ENCODE measurements at regions not wholly inside any gene's neighbourhood (a gene's known extent, or its start where the extent isn't known, plus 50 kb on each side); places are given as distances from the start of the nearest gene placed in this dataset.

DNA sequence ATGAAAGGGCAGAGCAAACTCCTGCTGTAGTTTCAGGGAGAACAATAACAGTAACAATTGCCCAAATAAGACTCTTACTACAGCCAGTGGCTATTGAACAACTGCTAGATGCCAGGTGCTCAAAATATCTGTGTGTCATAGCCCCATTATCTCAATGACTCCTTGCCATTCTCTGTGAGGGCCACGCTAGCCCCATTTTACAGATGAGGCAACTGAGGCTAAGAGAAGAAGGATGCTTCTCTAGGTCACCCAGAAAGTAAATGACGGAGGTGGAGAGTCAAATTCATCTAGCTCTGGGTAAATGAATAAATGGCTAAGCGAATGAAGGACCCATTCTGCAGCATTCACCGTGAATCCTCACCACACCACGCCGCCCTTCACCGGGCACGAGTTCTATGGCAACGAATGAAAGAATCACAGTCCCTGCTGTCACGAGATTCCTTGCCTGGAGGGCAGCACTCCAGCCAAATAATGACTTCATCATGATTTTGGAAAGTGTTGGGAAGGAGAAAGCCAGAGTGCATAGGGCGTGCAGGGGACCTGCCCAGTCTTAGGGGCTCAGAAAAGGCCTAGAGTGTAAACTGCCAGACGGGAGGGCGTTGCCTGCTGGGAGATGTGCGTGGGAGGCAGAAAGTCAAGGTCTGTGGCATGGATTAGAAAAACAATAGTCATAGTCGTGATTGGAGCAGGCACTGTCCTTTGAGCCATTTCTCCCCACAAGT, 147.2 kb downstream of the C9orf50 start:
- no peak for DNase-seq (ENCODE audit: low read depth in 2 of 2)

DNA sequence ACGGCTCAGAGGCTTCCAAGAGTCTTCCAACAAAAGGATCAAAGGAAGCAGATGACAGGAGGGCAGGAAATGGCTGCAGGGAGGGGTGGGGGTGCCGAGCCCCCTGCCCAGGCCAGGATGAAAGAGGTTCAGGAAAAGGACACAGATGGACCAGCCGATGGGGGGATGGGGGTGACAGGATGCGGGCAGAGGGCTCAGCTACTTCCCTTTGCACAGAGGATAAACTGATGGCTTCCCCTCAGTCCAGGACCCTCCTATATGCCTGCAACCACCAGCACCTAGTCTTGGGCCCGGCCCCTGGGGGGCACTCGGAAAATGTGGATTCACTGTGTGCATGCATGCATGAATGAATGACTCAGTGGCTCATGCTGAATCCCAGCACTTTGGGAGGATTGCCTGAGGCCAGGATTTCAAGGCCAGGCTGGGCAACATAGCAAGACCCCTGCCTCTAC, 148.2 kb downstream of the C9orf50 start:
- DNase-seq (ENCODE audit: low read depth in 2 of 2), result no peak

DNA sequence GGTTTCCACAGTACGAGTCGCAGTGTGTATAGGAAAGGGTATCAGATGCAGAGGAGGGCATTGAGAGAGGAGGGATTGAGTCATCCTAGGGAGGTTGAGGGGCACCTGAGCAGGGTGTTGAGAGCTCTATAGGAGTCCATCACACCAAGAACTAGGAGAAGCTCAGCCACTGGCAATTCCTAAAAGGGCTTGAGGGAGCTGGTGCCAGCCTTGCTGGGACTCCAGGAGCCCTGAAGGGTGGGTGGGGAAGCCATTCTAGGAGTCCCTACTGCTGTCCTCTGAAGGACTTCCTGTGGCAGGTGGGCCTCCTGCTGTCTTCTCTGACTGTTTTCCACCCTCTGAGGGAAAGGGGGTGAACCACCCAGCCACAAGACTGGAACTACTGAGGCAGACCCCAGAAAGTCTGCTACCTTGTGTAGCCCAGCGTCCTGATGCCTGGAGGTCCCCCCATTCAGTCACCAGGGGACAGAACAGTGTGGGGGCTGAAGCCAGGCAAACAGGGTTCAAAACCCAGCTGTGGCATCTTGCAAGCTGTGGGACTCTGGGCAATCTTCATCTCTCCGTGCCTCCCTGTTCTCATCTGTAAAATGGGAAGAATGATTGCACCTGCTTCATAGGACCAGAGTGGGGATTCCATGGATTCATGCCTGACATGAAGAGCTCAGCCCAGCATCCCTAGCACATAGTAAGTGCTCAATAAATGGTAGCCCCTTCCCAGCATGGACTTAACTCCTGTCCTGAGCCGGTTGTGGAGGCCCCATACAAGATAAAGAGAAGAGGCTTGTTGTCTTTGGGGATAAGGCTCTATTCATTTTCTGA, 149.5 kb downstream of the C9orf50 start:
- DNase-seq (ENCODE audit: low read depth in 2 of 2), result no peak

DNA sequence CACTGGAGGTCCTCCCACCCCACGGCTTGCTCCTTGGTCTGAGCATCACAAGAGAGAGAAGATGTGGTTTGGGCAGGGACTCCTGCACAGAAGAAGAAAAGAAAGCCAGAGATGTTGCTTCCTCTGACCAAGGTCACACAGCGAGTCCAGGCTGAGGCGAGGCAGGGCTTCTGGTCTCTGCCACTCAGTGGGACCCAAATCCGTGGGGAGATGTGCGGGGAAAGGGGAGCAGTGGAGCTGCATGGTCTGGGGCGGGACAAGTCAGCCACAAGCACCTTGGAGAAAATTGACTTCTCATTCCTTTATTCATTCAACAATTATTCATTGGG, 150.9 kb downstream of the C9orf50 start:
- no peak for DNase-seq (ENCODE audit: low read depth in 2 of 2)

DNA sequence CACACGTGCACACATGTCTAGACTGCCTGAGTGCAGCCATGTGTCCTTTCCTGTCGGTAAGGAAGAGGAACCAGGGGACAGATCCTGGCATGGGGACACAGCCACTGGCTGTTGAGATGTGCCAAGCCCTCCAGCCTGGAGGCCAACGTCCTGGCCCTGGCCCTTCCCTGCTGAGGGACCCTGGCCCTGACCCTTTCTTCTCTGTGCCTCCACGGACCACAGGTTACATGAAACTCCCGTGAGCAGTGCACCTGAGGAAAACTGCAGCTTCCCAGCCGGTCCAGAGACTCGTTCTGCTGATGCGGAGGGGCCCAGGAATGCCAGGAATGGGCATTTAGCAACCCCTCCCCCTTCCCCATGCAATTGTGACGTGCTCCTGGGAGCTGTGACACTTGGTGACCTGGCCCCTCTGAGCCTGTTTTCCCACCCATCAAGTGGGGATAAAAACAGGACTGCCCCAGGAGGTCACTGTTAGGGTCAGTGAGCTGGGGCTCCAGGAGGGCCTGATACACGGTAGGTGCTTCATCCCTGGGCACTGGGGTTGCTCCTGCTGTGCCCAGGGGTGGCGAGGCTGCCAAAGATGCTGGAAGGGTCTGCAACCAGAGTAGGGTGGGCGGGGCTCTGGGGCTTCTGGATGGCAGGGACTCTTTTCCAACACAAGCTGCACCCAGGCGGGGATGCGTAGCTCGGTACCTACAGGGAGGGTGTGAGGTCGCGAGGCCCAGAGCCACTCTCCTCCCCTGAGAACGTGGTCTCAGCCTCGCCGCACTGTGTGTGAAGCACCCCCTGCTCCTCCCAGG, 151.5 kb downstream of the C9orf50 start:
- DNase-seq (ENCODE audit: low read depth in 2 of 2), result no peak

DNA sequence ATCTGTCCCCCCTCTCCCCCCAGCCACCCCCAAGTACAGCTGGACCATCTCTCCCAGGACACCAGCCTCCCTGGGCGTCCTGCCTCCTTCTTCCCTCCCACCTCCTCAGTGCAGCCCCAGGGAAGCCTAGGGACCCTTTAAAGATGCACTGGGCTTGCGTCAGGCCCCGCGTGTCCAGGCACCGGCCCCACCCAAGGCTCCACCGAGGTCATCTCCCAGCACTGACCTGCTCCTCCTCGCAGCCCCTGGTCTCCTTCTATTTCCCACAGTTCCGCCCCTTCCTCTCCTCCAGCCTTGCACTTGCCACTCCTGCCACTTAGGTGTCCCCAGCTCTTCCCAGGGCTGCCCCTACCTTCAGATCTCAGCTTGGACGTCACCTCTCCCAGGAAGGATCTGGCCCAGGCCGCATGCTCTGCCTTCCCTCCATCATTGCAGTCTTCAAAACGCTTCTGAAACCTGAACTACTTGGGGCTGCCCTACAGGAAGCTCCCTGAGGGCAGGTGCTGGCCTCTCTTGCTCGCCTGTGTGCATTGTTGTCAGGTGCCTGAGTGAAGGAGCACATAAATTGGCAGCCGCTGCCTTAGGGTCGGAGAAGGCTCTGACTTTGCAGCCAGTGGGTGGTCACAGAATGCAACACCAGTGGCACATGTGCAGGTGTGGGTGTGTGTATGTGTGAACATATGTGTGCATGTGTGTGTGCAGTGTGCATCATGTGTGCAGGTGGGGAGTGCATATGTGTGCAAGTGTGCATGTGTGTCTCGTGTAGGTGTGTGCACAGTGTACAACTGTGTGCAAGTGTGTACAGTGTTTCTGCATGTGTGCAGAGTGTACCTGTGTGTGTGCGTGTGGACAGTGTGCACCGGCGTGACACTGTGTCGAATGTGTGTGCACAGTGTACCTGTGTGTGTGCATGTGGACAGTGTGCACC, 152.9 kb downstream of the C9orf50 start:
- DNase-seq (ENCODE audit: low read depth in 2 of 2), result no peak

DNA sequence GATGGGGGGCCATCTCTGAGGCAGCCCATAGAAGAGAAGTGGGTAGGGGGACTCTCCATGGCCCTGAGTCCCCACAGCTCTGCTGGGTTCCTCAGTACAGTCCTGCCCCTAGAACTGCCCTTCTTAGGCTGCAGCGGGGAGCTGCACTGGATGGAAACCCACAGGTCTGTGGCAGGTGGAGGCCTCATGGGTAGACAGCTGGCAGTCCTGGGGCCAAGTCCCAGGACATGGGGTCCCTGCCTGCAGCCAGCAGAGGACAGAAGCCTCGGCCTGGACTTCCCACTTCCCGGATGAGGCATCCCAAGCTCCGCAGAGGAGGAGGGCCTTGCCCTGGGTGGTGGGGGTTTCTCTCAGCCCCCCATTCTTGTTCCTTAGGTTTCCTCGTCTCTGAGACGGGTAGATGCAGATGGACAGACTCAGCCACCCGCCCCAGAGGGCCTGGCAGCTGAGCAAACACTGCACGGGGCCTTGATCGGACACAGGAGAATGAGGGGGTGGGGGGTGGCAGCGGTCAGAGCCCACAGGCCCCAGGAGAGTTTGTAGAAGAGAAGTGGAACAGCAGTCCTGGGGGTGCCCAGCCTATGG, 153.8 kb downstream of the C9orf50 start:
- no peak for DNase-seq (ENCODE audit: low read depth in 2 of 2)

DNA sequence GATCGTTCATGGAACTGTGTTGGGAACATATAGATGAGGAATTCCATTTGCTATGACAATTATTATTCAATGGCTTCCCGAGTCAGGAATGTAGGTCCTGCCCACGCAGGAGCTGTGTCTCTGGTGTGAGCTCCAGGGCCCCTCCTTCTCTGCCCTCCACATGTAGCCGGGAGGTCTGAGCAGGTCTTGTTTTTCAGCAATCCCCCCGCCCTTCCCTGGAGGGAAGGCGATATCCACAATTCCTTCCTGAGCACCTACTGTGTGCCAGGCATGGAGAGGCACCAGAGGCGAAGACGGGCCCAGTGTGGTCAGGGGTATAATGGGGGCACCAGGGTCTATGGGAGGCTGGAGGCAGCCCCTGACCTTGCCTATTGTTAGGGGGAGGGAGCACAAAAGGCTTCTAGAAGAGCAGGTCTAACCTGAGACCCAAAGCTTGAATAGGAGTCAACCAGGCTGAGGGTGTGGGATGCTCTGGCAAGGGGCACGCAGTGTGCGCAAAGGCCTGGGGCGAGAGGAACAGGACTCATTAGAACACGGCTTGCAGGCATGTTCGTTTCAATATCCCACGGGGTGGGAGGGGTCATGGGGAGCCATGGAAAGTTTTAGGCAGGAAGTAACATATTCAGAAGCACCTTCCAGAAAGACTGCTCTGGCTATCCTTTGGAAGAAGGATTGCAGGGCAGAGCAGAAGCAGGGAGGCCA, 154.9 kb downstream of the C9orf50 start:
- no peak for DNase-seq (ENCODE audit: low read depth in 2 of 2)

DNA sequence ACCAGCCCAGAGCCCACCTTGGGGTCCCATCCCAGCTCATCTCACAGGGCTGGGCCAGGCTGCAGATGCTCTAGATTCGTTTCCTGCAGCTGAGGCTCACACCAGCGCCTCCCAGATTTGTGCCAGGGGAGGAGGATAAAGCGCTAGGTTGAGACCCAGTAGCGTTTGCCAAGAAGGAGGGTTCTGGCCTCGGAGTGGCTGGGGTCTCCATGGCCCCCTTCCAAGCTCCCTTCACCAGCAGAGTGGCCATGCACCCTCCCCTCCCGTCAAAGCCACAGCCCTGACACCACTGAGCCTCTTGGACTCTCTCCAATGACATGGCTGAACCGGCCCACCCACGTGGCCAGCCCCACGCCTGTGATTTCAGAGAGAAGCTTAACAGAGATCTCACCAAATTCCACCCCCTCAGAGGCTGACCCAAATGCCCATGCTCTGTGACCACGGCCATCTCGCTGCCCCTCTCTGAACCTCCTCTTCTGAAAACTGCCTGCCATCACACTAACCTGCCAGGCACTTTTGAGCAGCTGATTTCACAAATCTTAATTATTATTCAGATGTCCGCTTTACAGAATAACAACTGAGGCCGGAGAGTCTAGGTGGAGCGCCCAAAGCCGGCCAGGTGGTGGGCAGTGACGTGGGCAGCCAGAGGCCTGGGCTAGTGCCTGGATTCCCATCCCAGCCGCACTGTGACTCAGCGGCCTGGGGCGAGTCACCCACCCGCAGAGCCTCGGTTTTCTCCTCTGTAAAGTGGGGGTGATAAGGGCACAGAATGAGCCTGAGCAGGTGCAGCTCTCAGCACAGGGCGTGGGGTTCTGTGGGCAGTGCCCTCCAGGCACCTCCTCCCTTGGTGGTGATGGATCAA, 155.7 kb downstream of the C9orf50 start:
- no peak for DNase-seq (ENCODE audit: low read depth in 2 of 2)

DNA sequence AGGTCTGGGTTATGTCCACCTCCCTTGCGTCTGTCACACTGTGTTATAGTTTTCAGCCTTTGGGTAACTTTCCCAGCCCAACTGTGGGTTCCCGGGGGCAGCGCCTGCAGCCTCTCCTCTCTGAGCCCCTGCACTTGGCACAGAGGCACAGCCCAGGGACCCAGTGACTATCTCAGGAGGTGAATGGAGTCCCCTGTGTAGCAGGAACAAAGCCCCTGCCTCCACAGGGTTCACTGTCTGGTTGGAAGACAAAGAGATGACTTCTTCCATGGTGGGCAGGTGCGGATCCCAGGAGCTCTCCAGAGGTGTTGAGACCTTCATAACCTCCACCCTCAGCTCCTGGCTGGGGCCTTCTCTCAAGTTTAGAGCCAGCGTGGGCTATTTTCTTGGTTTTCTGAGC, 156.9 kb downstream of the C9orf50 start:
- no peak for DNase-seq (ENCODE audit: low read depth in 2 of 2)

DNA sequence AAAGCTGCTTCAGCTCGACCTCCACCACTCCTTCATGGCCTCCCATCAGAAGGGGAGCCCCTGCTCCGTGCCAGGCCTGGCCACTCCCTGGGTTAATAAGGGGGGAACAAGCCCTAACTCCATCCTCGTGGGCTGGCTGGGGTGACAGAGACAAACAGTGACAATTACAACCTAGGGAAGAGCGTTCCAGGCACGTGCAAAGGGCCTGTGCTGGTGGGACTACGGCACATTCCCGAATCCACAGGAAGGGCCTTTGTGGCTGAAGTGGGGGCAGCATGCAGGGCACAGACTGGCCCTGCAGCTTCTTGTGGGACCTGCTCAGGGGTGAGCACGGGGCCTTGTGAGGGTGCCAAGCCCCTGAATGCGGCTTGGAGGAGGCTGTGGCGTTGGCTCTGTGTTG, 157.4 kb downstream of the C9orf50 start:
- DNase-seq (ENCODE audit: low read depth in 2 of 2), result no peak

DNA sequence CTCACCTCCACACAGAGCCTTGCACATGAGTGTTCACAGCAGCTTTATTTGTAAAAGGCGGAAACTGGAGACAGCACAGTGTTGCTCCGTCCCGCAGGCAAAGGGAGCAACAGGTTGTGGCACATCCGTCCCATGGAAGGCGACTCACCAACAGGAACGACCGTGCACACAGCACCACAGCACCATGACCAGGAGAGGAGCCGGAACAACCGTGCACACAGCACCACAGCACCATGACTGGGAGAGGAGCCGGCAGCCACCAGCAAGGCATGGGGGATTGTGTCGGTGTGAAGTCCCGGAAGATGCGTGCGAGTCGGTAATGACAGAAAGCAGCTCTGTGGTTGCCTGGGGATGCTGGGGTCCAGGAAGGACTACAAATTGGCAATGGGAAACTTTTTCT, 158.5 kb downstream of the C9orf50 start:
- DNase-seq (ENCODE audit: low read depth in 2 of 2), result no peak

DNA sequence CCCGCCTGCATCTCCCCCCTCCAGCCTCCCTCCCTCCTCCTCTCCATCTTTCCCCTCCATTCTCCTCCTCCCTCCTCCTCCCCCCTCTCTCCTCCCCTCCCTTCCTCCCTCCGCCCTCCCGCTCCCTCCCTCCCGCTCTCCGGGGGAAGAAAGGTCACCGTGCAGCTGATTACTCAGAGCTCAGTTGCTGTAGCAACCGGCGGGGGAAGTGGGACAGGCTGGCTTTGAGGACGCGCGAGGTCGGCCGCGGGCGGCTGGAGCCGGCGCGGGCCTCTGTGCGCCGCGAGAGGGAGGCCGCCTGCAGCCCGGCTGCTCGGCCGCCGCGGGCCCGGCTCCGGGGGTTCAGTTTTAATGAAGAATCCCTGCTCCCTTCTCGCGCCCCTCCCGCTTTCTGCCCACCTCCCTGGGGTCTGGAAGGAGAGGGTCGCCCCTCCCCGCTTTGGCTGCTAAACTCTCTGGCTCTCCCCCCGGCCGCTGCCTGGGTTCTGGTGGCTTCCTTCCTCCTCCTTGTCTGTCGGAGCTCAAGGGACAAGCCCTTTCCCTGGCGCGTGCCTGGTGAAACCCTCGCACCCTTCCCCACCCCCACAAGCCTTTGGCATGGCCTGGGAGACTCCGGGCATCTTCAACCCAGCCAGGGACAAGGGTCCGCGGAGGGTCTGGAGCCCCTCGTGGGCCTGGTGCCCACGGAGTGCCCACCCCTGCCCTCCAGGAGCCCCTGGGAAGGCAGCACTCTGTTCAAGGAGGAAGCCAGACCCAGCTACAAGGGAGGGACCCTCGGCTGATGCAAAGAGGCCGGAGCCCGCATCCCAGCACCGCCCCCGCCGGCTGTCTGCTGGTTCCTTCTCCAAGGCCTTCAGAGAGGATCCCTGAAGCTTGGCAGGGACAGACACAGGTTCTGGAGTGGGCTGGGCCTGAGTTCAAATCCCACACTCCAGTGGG, 160.3 kb downstream of the C9orf50 start:
- DNase-seq (ENCODE audit: low read depth in 2 of 2), result peak; percentile 71

DNA sequence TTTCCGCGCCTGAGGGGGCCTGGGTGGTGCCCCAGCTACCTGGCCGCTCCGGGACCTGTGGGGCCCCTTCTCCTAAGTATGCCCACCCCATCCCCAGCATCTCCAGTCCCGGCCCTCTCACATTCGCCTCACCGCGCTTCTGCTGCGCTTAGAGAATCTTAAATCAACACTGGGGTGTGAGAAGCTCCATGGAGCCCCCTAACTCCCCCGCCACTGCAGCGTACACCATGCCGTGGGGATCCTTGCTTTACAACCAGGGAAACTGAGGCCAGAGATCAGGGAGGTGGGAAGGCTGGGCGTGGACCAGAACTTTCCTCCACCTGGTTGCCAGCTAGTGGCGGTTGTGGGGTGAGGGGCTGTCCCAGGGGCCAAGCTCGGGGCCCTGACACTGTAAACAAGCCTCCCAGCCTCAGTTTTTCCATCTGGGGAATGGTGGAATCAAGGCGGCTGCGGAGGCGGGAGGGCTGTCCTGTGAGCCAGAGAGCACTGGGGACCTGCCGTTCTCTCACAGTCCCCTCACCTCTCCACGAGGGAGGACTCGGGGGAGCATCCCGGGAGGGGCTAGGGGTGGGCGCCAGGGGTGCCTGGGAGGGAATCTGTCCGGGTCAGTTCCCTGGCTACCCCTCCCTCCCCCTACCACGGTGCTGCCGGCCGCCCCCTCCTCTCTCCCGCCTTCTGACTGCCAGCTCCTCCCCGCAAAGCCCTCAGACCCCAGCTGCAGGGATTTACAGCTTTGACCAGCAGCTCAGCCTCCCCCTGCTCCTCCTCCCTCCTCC, 161.2 kb downstream of the C9orf50 start:
- DNase-seq (ENCODE audit: low read depth in 2 of 2), result no peak

DNA sequence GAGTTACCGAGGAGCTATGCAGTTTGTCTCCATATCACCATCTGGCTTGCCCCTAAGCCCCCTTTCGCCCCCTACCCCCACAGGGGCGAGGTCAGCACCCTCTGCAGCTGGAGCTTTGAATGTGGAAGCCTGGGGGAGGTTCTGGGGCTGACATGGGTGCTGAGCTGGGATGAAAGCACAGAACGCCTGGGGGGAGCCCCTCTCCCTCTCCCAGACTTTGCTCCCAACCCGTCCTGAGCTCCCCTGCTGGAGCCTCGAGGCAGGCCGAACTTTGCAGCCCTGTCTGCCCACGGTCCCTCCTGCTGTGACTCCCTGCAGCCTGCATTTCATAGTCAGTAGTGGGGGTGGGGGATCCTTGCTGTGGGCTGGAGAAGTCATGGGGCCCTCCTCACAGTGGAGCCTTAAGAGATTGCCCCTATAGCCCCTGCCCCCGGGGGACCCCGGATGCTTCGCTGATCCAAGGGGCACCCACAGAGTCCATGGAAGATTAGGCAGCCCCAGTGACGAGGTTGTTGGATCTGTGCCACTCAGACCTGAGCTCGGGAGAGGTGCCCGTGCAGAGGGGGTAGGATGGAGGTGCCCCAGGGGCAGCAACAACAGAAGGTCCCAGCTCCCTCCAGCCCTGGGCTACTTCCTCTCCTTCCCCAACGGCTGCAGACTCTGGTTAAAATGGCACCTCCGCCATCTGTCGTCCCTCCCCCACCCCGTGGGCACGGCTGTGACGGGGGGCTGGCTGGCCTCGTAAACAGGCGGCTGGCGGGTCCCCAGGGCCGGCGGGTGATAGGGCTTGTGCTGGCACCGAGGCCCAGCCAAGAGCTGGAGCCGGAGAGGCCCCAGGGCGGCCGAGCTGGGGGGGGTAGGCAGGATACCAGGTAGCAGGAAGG, 162.0 kb downstream of the C9orf50 start:
- no peak for DNase-seq (ENCODE audit: low read depth in 2 of 2)

DNA sequence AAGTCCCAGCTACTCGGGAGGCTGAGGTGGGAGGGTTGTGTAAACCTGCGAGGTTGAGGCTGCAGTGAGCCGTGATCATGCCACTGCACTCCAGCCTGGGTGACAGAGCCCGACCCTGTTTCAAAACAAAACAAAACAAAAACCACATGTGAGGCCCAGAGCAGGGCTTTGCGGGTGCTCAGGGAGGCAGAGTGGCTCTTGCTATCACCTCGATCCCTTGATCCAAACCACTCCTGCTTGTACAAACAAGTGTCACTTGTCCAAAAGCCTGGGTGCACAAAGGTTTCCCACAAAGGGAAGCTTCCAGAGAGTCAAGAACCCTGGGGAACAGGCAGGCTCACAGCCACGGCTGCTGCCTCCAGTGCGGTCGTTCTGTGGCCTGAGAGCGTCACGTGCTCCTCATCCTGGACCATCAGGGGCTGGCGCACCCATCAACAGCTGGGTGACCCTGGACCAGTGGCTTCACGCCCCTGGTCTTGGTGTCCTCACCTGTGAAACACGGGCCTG, 162.7 kb downstream of the C9orf50 start:
- DNase-seq (ENCODE audit: low read depth in 2 of 2), result peak; percentile 17 to 27
